ENCODE measurements at regions not wholly inside any gene's neighbourhood (a gene's known extent, or its start where the extent isn't known, plus 50 kb on each side); places are given as distances from the start of the nearest gene placed in this dataset.

- no peaks in the 10 kb centered on the region for H3K27me3 ChIP-seq (ENCODE audit: insufficient read depth, low read length, poor library complexity, severe bottlenecking)
- H2AFZ ChIP-seq (ENCODE audit: low read length) = no peak overlapping the region
- no peak overlapping the region for H3K4me3 ChIP-seq (ENCODE audit: low read length, poor library complexity, severe bottlenecking)
- H4K20me1 ChIP-seq (ENCODE audit: insufficient read depth, low read length, poor library complexity, severe bottlenecking) = no peaks in the 10 kb centered on the region
- no peaks in the 10 kb centered on the region for H3F3A ChIP-seq (ENCODE audit: low read depth)
- no peaks in the 10 kb centered on the region for H3K9me3 ChIP-seq (ENCODE audit: insufficient read depth, low read depth, low read length)
- no peak overlapping the region for H3K9ac ChIP-seq (ENCODE audit: low read depth, low read length, poor library complexity, severe bottlenecking)
- no peaks in the 10 kb centered on the region for H3K79me2 ChIP-seq (ENCODE audit: insufficient read depth, low read length)
- no peak overlapping the region for H3K4me2 ChIP-seq (ENCODE audit: low read depth, low read length, poor library complexity, severe bottlenecking)
- no peaks in the 10 kb centered on the region for H3K36me3 ChIP-seq (ENCODE audit: insufficient read depth, low read length)
- TF ChIP-seq CTCF (conservative IDR thresholded peaks at IDR 0.05; ENCODE audit: low read length) (no peak), EZH2phosphoT487 (IDR thresholded peaks at IDR 0.05; ENCODE audit: borderline replicate concordance) (no peak)
- H3K9me2 ChIP-seq (replicated peaks; ENCODE audit: low read depth, low read length) = no peaks in the 10 kb centered on the region
- no peaks in the 10 kb centered on the region for H3K4me1 ChIP-seq (ENCODE audit: insufficient read depth, low read length, poor library complexity, severe bottlenecking)
Observed at GRCh38 chr11:122307476-122308035, 191.5 kb upstream of the BLID start.

GRCh38 chr11:122306831-122307391 lies 190.9 kb upstream of the BLID start:
- Histone ChIP-seq H3K27me3 (ENCODE audit: insufficient read depth, low read length, poor library complexity, severe bottlenecking) (no peaks in the 10 kb centered on the region), H3K4me3 (ENCODE audit: low read length, poor library complexity, severe bottlenecking) (no peak overlapping the region), H3K36me3 (ENCODE audit: insufficient read depth, low read length) (no peaks in the 10 kb centered on the region), H4K20me1 (ENCODE audit: insufficient read depth, low read length, poor library complexity, severe bottlenecking) (no peaks in the 10 kb centered on the region), H2AFZ (ENCODE audit: low read length) (no peak overlapping the region), H3K9me3 (ENCODE audit: insufficient read depth, low read depth, low read length) (no peaks in the 10 kb centered on the region), H3K79me2 (ENCODE audit: insufficient read depth, low read length) (no peaks in the 10 kb centered on the region), H3K4me2 (ENCODE audit: low read depth, low read length, poor library complexity, severe bottlenecking) (no peak overlapping the region), H3K9me2 (replicated peaks; ENCODE audit: low read depth, low read length) (no peaks in the 10 kb centered on the region), H3K9ac (ENCODE audit: low read depth, low read length, poor library complexity, severe bottlenecking) (no peak overlapping the region), H3K4me1 (ENCODE audit: insufficient read depth, low read length, poor library complexity, severe bottlenecking) (no peaks in the 10 kb centered on the region), H3F3A (ENCODE audit: low read depth) (no peaks in the 10 kb centered on the region)
- TF ChIP-seq CTCF (conservative IDR thresholded peaks at IDR 0.05; ENCODE audit: low read length) (no peak), EZH2phosphoT487 (IDR thresholded peaks at IDR 0.05; ENCODE audit: borderline replicate concordance) (no peak)

- Histone ChIP-seq H3K4me2 (ENCODE audit: low read depth, low read length, poor library complexity, severe bottlenecking) (no peak overlapping the region), H3K4me1 (ENCODE audit: insufficient read depth, low read length, poor library complexity, severe bottlenecking) (no peaks in the 10 kb centered on the region), H3K9ac (ENCODE audit: low read depth, low read length, poor library complexity, severe bottlenecking) (no peak overlapping the region), H3K79me2 (ENCODE audit: insufficient read depth, low read length) (no peaks in the 10 kb centered on the region), H3K36me3 (ENCODE audit: insufficient read depth, low read length) (no peaks in the 10 kb centered on the region), H3K9me2 (replicated peaks; ENCODE audit: low read depth, low read length) (no peaks in the 10 kb centered on the region), H3K27me3 (ENCODE audit: insufficient read depth, low read length, poor library complexity, severe bottlenecking) (no peaks in the 10 kb centered on the region), H4K20me1 (ENCODE audit: insufficient read depth, low read length, poor library complexity, severe bottlenecking) (no peaks in the 10 kb centered on the region), H3K9me3 (ENCODE audit: insufficient read depth, low read depth, low read length) (no peaks in the 10 kb centered on the region), H3F3A (ENCODE audit: low read depth) (no peaks in the 10 kb centered on the region), H2AFZ (ENCODE audit: low read length) (no peak overlapping the region), H3K4me3 (ENCODE audit: low read length, poor library complexity, severe bottlenecking) (no peak overlapping the region)
- TF ChIP-seq EZH2phosphoT487 (IDR thresholded peaks at IDR 0.05; ENCODE audit: borderline replicate concordance) = no peak
- TF ChIP-seq CTCF (conservative IDR thresholded peaks at IDR 0.05; ENCODE audit: low read length) = no peak
Observed at GRCh38 chr11:122305426-122306320, 189.7 kb upstream of the BLID start.

Measured in Loucy (cell line).